Type B pancreatic cell (in vitro differentiated cells): ENCODE measurements at regions not wholly inside any gene's neighbourhood (a gene's known extent, or its start where the extent isn't known, plus 50 kb on each side); places are given as distances from the start of the nearest gene placed in this dataset.

Experiments used
- DNase-seq: peaks from one replicate; pipeline ENCODE4 v3.0.0; 2021; ENCODE audit warnings: mixed read lengths; ENCODE audit not compliant: unreplicated experiment; ENCODE audit errors: extremely low spot score
- H3K27ac Mint-ChIP-seq: 2 replicates; pipeline ENCODE4 v1.8.0; 2021; ENCODE audit warnings: mild to moderate bottlenecking, mixed read lengths
- H3K27me3 Mint-ChIP-seq: 2 replicates; pipeline ENCODE4 v1.8.0; 2021; ENCODE audit warnings: mixed read lengths
- H3K36me3 Mint-ChIP-seq: 2 replicates; pipeline ENCODE4 v1.8.0; 2021; ENCODE audit warnings: mixed read lengths
- H3K4me1 Mint-ChIP-seq: one replicate; pipeline ENCODE4 v1.8.0; 2021; ENCODE audit warnings: mixed read lengths; ENCODE audit not compliant: unreplicated experiment
- H3K4me3 Mint-ChIP-seq: 2 replicates; pipeline ENCODE4 v1.8.0; 2021; ENCODE audit warnings: mild to moderate bottlenecking, mixed read lengths
- H3K9me3 Mint-ChIP-seq: 2 replicates; pipeline ENCODE4 v1.8.0; 2021; ENCODE audit warnings: mixed read lengths
- CTCF ChIP-seq: fragments of 200-600 bp; sonication (generic); conservative IDR thresholded peaks from 2 replicates; pipeline ENCODE4 v1.5.0; 2021; ENCODE audit warnings: antibody characterized with exemption, mild to moderate bottlenecking

GRCh38 chr6:165976684-165977083 lies 191.0 kb downstream of the TBXT start:
- no peak for DNase-seq
- no peak for TF ChIP-seq CTCF
- Mint-ChIP-seq H3K27ac (no peak overlapping the region), H3K9me3 (no peaks in the 10 kb centered on the region), H3K27me3 (peaks cover 35% of the 10 kb centered on the region), H3K4me3 (no peak overlapping the region), H3K4me1 (no peaks in the 10 kb centered on the region), H3K36me3 (no peaks in the 10 kb centered on the region)

- TF ChIP-seq CTCF, result no peak
- Mint-ChIP-seq H3K36me3 (no peaks in the 10 kb centered on the region), H3K4me3 (no peak overlapping the region), H3K27ac (no peak overlapping the region), H3K9me3 (no peaks in the 10 kb centered on the region), H3K4me1 (no peaks in the 10 kb centered on the region), H3K27me3 (peaks cover 20% of the 10 kb centered on the region)
- DNase-seq, result no peak
These were observed 192.8 kb downstream of the TBXT start for GRCh38 chr6:165974817-165975216.

GRCh38 chr6:165973473-165973872 lies 194.2 kb downstream of the TBXT start:
- Mint-ChIP-seq H3K4me3 (no peak overlapping the region), H3K9me3 (no peaks in the 10 kb centered on the region), H3K27ac (no peak overlapping the region), H3K4me1 (no peaks in the 10 kb centered on the region), H3K36me3 (no peaks in the 10 kb centered on the region), H3K27me3 (peaks cover 23% of the 10 kb centered on the region)
- no peak for DNase-seq
- TF ChIP-seq CTCF, result no peak

- peaks cover 21% of the 10 kb centered on the region for H3K27me3 Mint-ChIP-seq
- no peak for TF ChIP-seq CTCF
- H3K4me3 Mint-ChIP-seq, result no peak overlapping the region
- no peak overlapping the region for H3K27ac Mint-ChIP-seq
- no peaks in the 10 kb centered on the region for H3K9me3 Mint-ChIP-seq
- no peaks in the 10 kb centered on the region for H3K4me1 Mint-ChIP-seq
- no peak for DNase-seq
- H3K36me3 Mint-ChIP-seq, result no peaks in the 10 kb centered on the region
These were observed 195.4 kb downstream of the TBXT start for GRCh38 chr6:165972139-165972802.

- no peaks in the 10 kb centered on the region for H3K36me3 Mint-ChIP-seq
- H3K4me1 Mint-ChIP-seq, result no peaks in the 10 kb centered on the region
- no peak for DNase-seq
- no peaks in the 10 kb centered on the region for H3K9me3 Mint-ChIP-seq
- no peak overlapping the region for H3K4me3 Mint-ChIP-seq
- no peak for TF ChIP-seq CTCF
- no peak overlapping the region for H3K27ac Mint-ChIP-seq
- peaks cover 17% of the 10 kb centered on the region for H3K27me3 Mint-ChIP-seq
These were observed 196.4 kb downstream of the TBXT start for GRCh38 chr6:165971202-165971601.

- H3K9me3 Mint-ChIP-seq, result no peaks in the 10 kb centered on the region
- peaks cover 23% of the 10 kb centered on the region for H3K27me3 Mint-ChIP-seq
- DNase-seq, result no peak
- no peaks in the 10 kb centered on the region for H3K4me1 Mint-ChIP-seq
- H3K4me3 Mint-ChIP-seq, result no peak overlapping the region
- H3K27ac Mint-ChIP-seq, result no peak overlapping the region
- TF ChIP-seq CTCF, result no peak
- no peaks in the 10 kb centered on the region for H3K36me3 Mint-ChIP-seq
These were observed 197.7 kb downstream of the TBXT start for GRCh38 chr6:165970001-165970400.
